ENCODE measurements at regions not wholly inside any gene's neighbourhood (a gene's known extent, or its start where the extent isn't known, plus 50 kb on each side); places are given as distances from the start of the nearest gene placed in this dataset.
"Not testable (repeated sequence)": the region's sequence is repeated elsewhere in the genome, so short reads cannot be mapped to it uniquely, and the experiment has no call there.

- TF ChIP-seq, protein P1, sequence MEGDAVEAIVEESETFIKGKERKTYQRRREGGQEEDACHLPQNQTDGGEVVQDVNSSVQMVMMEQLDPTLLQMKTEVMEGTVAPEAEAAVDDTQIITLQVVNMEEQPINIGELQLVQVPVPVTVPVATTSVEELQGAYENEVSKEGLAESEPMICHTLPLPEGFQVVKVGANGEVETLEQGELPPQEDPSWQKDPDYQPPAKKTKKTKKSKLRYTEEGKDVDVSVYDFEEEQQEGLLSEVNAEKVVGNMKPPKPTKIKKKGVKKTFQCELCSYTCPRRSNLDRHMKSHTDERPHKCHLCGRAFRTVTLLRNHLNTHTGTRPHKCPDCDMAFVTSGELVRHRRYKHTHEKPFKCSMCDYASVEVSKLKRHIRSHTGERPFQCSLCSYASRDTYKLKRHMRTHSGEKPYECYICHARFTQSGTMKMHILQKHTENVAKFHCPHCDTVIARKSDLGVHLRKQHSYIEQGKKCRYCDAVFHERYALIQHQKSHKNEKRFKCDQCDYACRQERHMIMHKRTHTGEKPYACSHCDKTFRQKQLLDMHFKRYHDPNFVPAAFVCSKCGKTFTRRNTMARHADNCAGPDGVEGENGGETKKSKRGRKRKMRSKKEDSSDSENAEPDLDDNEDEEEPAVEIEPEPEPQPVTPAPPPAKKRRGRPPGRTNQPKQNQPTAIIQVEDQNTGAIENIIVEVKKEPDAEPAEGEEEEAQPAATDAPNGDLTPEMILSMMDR (IDR thresholded peaks at IDR 0.05; ENCODE audit: insufficient read depth, low read length, poor library complexity, severe bottlenecking): no peak
- no peak for DNase-seq (ENCODE audit: low read depth)
- Histone ChIP-seq H3K36me3 (ENCODE audit: control insufficient read depth, insufficient read depth, low read length) (no peaks in the 10 kb centered on the region), H3K4me3 (ENCODE audit: low read depth, low read length) (no peak overlapping the region), H3K27me3 (ENCODE audit: control insufficient read depth, insufficient read depth, low read length) (no peaks in the 10 kb centered on the region)
Measured at GRCh38 chr11:97000481-97000880, 610.7 kb downstream of the JRKL start.

GRCh38 chr11:97007283-97007682 is 617.5 kb downstream of the JRKL start:
- H3K27me3 ChIP-seq (ENCODE audit: control insufficient read depth, insufficient read depth, low read length): no peaks in the 10 kb centered on the region
- H3K36me3 ChIP-seq (ENCODE audit: control insufficient read depth, insufficient read depth, low read length): no peaks in the 10 kb centered on the region
- no peak overlapping the region for H3K4me3 ChIP-seq (ENCODE audit: low read depth, low read length)
- no peak for DNase-seq (ENCODE audit: low read depth)
- TF ChIP-seq, protein P1 (IDR thresholded peaks at IDR 0.05; ENCODE audit: insufficient read depth, low read length, poor library complexity, severe bottlenecking): no peak

DNA sequence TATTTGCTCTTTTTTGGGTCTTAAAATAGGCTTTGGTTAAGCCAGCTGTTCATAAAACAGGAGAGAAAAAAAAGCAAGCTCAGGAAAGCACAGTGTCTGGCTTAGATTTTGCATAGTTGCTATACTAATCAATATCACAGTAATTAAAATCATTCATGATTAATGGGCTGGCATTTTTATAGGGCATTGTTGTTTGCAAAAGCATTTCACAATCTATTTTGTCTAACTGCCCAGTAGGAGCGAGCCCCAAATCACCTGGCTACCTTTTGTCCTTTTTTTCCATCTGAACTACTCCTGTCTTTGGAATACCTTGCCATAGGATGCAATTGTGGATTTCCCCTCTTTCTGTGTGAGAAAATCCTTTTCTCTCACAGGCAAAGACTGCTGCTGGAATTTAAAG is 619.8 kb downstream of the JRKL start:
- TF ChIP-seq, protein P1 (IDR thresholded peaks at IDR 0.05; ENCODE audit: insufficient read depth, low read length, poor library complexity, severe bottlenecking): no peak
- Histone ChIP-seq H3K36me3 (ENCODE audit: control insufficient read depth, insufficient read depth, low read length) (no peaks in the 10 kb centered on the region), H3K4me3 (ENCODE audit: low read depth, low read length) (no peak overlapping the region), H3K27me3 (ENCODE audit: control insufficient read depth, insufficient read depth, low read length) (no peaks in the 10 kb centered on the region)
- no peak for DNase-seq (ENCODE audit: low read depth)

DNA sequence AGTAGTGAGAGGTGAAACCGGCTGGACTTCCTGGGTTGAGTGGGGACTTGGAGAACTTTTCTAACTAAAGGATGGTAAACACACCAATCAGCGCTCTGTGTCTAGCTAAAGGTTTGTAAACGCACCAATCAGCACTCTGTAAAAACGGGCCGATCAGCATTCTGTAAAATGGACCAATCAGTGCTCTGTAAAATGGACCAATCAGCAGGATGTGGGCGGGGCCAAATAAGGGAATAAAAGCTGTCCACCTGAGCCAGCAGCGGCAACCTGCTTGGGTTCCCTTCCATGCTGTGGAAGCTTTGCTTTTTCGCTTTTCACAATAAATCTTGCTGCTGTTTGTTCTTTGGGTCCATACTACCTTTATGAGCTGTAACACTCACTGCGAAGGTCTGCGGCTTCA is 621.2 kb downstream of the JRKL start:
- not testable (repeated sequence) for H3K4me3 ChIP-seq (ENCODE audit: low read depth, low read length); DNase-seq (ENCODE audit: low read depth); H3K36me3 ChIP-seq (ENCODE audit: control insufficient read depth, insufficient read depth, low read length); H3K27me3 ChIP-seq (ENCODE audit: control insufficient read depth, insufficient read depth, low read length)

- no peak for DNase-seq (ENCODE audit: low read depth)
- Histone ChIP-seq H3K36me3 (ENCODE audit: control insufficient read depth, insufficient read depth, low read length) (no peaks in the 10 kb centered on the region), H3K27me3 (ENCODE audit: control insufficient read depth, insufficient read depth, low read length) (no peaks in the 10 kb centered on the region), H3K4me3 (ENCODE audit: low read depth, low read length) (no peak overlapping the region)
- TF ChIP-seq, protein P1 (IDR thresholded peaks at IDR 0.05; ENCODE audit: insufficient read depth, low read length, poor library complexity, severe bottlenecking): no peak
Measured at GRCh38 chr11:97015327-97015726, 625.5 kb downstream of the JRKL start.

- Histone ChIP-seq H3K4me3 (ENCODE audit: low read depth, low read length) (no peak overlapping the region), H3K27me3 (ENCODE audit: control insufficient read depth, insufficient read depth, low read length) (no peaks in the 10 kb centered on the region), H3K36me3 (ENCODE audit: control insufficient read depth, insufficient read depth, low read length) (no peaks in the 10 kb centered on the region)
- TF ChIP-seq, protein P1 (IDR thresholded peaks at IDR 0.05; ENCODE audit: insufficient read depth, low read length, poor library complexity, severe bottlenecking): no peak
- no peak for DNase-seq (ENCODE audit: low read depth)
Measured at GRCh38 chr11:97019305-97019704, 629.5 kb downstream of the JRKL start.
